SK-N-MC (cell line): ENCODE measurements at regions not wholly inside any gene's neighbourhood (a gene's known extent, or its start where the extent isn't known, plus 50 kb on each side); places are given as distances from the start of the nearest gene placed in this dataset.

ENCODE experiments used
- EZH2 ChIP-seq: fragments of 200-600 bp; sonication (generic); IDR thresholded peaks from one replicate; pipeline ENCODE4 v1.6.1; 2017; ENCODE audit warnings: antibody characterized with exemption
- POLR2AphosphoS5 ChIP-seq: IDR thresholded peaks from 2 replicates; pipeline ENCODE4 v1.6.1; 2012; ENCODE audit warnings: mild to moderate bottlenecking, low read depth, low read length, borderline replicate concordance

GRCh38 chr1:30153743-30154449 lies 569.5 kb downstream of the MATN1 start:
- TF ChIP-seq EZH2 (no peak), POLR2AphosphoS5 (no peak)
